KMS-11 (cell line): ENCODE measurements at regions not wholly inside any gene's neighbourhood (a gene's known extent, or its start where the extent isn't known, plus 50 kb on each side); places are given as distances from the start of the nearest gene placed in this dataset.

Experiments used
- H2AFZ ChIP-seq: fragments of 200-600 bp; sonication (generic); 2 replicates; pipeline ENCODE4 v1.6.1; 2016; ENCODE audit warnings: antibody characterized with exemption, mixed run types, low read depth
- H3K27ac ChIP-seq: fragments of 200-600 bp; sonication (generic); 2 replicates; pipeline ENCODE4 v1.6.1; 2016; ENCODE audit warnings: mild to moderate bottlenecking, mixed run types
- H3K27me3 ChIP-seq: fragments of 200-600 bp; sonication (generic); 2 replicates; pipeline ENCODE4 v1.6.1; 2017; ENCODE audit warnings: mild to moderate bottlenecking, low read depth, mixed run types, moderate library complexity; ENCODE audit not compliant: insufficient read depth
- H3K36me3 ChIP-seq: fragments of 200-600 bp; sonication (generic); 2 replicates; pipeline ENCODE4 v1.6.1; 2017; ENCODE audit warnings: mild to moderate bottlenecking, mixed run types; ENCODE audit not compliant: insufficient read depth
- H3K4me1 ChIP-seq: fragments of 200-600 bp; sonication (generic); 2 replicates; pipeline ENCODE4 v1.6.1; 2016; ENCODE audit warnings: mild to moderate bottlenecking, low read depth, mixed run types; ENCODE audit not compliant: poor library complexity, severe bottlenecking
- H3K4me2 ChIP-seq: fragments of 200-600 bp; sonication (generic); 2 replicates; pipeline ENCODE4 v1.7.0; 2016; ENCODE audit warnings: mild to moderate bottlenecking, mixed run types
- H3K4me3 ChIP-seq: fragments of 200-600 bp; sonication (generic); IDR thresholded peaks from 2 replicates; pipeline ENCODE4 v1.6.1; 2017; ENCODE audit warnings: low read depth, low read length, mixed read lengths; ENCODE audit not compliant: insufficient read depth
- H3K79me2 ChIP-seq: fragments of 200-600 bp; sonication (generic); 2 replicates; pipeline ENCODE4 v1.6.1; 2016; ENCODE audit warnings: low read depth, mixed run types; ENCODE audit not compliant: insufficient read depth
- H3K9ac ChIP-seq: fragments of 200-600 bp; sonication (generic); 2 replicates; pipeline ENCODE4 v1.6.1; 2016; ENCODE audit warnings: mild to moderate bottlenecking, mixed run types
- H4K20me1 ChIP-seq: fragments of 200-600 bp; sonication (generic); 2 replicates; pipeline ENCODE4 v1.6.1; 2016; ENCODE audit warnings: mild to moderate bottlenecking, mixed run types; ENCODE audit not compliant: insufficient read depth
- TF ChIP-seq, protein P1 (sequence below): fragments of 200-600 bp; sonication (generic); conservative IDR thresholded peaks from 2 replicates; pipeline ENCODE4 v1.6.1; 2017; ENCODE audit warnings: low read depth, mild to moderate bottlenecking, antibody characterized with exemption, low read length, moderate library complexity, mixed read lengths

DNA sequence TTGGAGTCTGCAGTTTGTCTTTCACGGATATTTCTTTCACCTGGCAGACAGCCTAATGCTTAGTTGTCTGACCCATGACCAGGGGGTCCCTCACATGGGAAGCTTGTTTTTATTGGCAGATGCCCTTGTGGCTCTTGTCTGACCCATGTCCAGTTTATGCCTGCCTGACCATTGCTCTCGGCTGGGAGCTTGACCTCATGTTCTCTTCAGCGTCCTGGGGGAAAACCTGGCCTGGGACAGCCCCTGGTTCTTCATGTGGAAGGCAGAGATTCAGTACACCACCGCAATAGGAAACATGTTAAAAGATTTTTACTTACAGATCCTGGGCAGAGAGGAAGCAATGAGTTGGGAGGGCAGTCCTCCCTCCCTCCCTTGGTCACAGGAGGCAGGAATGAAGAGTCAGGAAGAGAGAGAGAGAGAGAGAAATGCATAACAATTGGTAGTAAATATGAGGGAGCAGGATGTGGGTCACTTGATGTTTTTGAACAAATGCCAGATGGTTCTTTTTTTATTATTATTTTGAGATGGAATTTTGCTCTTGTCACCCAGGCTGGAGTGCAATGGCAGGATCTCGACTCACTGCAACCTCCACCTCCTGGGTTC, 302.7 kb upstream of the MYOCD start:
- Histone ChIP-seq H3K9ac (no peak overlapping the region), H4K20me1 (no peaks in the 10 kb centered on the region), H3K27me3 (no peaks in the 10 kb centered on the region), H2AFZ (no peak overlapping the region), H3K36me3 (no peaks in the 10 kb centered on the region), H3K4me3 (no peak overlapping the region), H3K27ac (no peak overlapping the region), H3K4me1 (no peaks in the 10 kb centered on the region), H3K79me2 (no peaks in the 10 kb centered on the region), H3K4me2 (no peak overlapping the region)
- TF ChIP-seq, protein P1, sequence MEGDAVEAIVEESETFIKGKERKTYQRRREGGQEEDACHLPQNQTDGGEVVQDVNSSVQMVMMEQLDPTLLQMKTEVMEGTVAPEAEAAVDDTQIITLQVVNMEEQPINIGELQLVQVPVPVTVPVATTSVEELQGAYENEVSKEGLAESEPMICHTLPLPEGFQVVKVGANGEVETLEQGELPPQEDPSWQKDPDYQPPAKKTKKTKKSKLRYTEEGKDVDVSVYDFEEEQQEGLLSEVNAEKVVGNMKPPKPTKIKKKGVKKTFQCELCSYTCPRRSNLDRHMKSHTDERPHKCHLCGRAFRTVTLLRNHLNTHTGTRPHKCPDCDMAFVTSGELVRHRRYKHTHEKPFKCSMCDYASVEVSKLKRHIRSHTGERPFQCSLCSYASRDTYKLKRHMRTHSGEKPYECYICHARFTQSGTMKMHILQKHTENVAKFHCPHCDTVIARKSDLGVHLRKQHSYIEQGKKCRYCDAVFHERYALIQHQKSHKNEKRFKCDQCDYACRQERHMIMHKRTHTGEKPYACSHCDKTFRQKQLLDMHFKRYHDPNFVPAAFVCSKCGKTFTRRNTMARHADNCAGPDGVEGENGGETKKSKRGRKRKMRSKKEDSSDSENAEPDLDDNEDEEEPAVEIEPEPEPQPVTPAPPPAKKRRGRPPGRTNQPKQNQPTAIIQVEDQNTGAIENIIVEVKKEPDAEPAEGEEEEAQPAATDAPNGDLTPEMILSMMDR, result no peak

DNA sequence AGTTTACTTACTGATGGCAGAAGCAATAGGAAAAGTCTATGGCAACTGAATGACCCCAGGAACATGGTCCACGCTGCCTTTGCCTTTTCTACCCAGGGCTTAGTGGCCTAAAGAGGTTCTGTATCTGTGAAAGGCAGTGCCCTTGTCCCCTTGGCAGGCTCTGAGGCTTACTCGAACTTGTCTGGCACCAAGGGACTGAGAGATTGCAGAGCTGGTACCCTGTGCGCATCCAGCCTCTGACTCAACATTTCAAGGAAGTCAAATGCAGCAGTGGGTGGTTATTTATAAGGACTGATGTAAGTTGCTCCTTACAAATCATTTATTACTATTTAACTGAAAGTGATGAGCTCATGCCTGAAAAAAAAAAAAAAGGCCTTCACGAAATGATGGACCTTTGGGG, 299.9 kb upstream of the MYOCD start:
- no peak overlapping the region for H2AFZ ChIP-seq
- H4K20me1 ChIP-seq, result no peaks in the 10 kb centered on the region
- H3K9ac ChIP-seq, result no peak overlapping the region
- H3K27me3 ChIP-seq, result no peaks in the 10 kb centered on the region
- H3K36me3 ChIP-seq, result no peaks in the 10 kb centered on the region
- H3K27ac ChIP-seq, result no peak overlapping the region
- no peak overlapping the region for H3K4me3 ChIP-seq
- H3K4me2 ChIP-seq, result no peak overlapping the region
- TF ChIP-seq, protein P1, result no peak
- no peaks in the 10 kb centered on the region for H3K79me2 ChIP-seq
- no peaks in the 10 kb centered on the region for H3K4me1 ChIP-seq

- H4K20me1 ChIP-seq, result no peaks in the 10 kb centered on the region
- no peak overlapping the region for H3K4me2 ChIP-seq
- H3K9ac ChIP-seq, result no peak overlapping the region
- no peaks in the 10 kb centered on the region for H3K79me2 ChIP-seq
- no peak overlapping the region for H3K27ac ChIP-seq
- no peak overlapping the region for H3K4me3 ChIP-seq
- no peak overlapping the region for H2AFZ ChIP-seq
- no peaks in the 10 kb centered on the region for H3K36me3 ChIP-seq
- TF ChIP-seq, protein P1, result no peak
- no peaks in the 10 kb centered on the region for H3K27me3 ChIP-seq
- no peaks in the 10 kb centered on the region for H3K4me1 ChIP-seq
Observed at GRCh38 chr17:12369065-12369464, 296.6 kb upstream of the MYOCD start.

- Histone ChIP-seq H2AFZ (no peak overlapping the region), H3K4me1 (no peaks in the 10 kb centered on the region), H3K27ac (no peak overlapping the region), H3K79me2 (no peaks in the 10 kb centered on the region), H3K4me2 (no peak overlapping the region), H3K9ac (no peak overlapping the region), H3K4me3 (no peak overlapping the region), H4K20me1 (no peaks in the 10 kb centered on the region), H3K36me3 (no peaks in the 10 kb centered on the region), H3K27me3 (no peaks in the 10 kb centered on the region)
- TF ChIP-seq, protein P1, result no peak
Observed at GRCh38 chr17:12376276-12376675, 289.4 kb upstream of the MYOCD start.
